Lung (tissue), 11 donors: ENCODE measurements at regions not wholly inside any gene's neighbourhood (a gene's known extent, or its start where the extent isn't known, plus 50 kb on each side); places are given as distances from the start of the nearest gene placed in this dataset.

Experiments
- ATAC-seq: fragments of 200-7000 bp; cut with Tn5 transposase; one replicate; pipeline ENCODE4 v1.9.1; 2020; ENCODE audit warnings: moderate number of reproducible peaks; ENCODE audit not compliant: insufficient read depth, low FRiP score
- DNase-seq, 3 donors: peaks; one replicate each; pipeline ENCODE4 v3.0.0-alpha.2; 2013 to 2017
- H3K27ac ChIP-seq, 2 donors: one replicate each; pipeline ENCODE4 v1.5.1; 2013; ENCODE audit warnings: mild to moderate bottlenecking in 2 of 2, moderate library complexity in 2 of 2, control low read depth in 1 of 2, inconsistent platforms in 1 of 2, low read depth in 1 of 2, low read length in 1 of 2
- H3K27me3 ChIP-seq, 3 donors: one replicate each; pipeline ENCODE4 v1.5.1; 2013; ENCODE audit warnings: low read length in 2 of 3; ENCODE audit not compliant: control insufficient read depth in 3 of 3, insufficient read depth in 3 of 3
- H3K36me3 ChIP-seq, 4 donors: one replicate each; pipeline ENCODE4 v1.5.1; 2013; ENCODE audit warnings: low read length in 4 of 4, mild to moderate bottlenecking in 1 of 4, moderate library complexity in 1 of 4; ENCODE audit not compliant: control insufficient read depth in 4 of 4, insufficient read depth in 4 of 4
- H3K4me1 ChIP-seq, 5 donors: one replicate each; pipeline ENCODE4 v1.5.1; 2013; ENCODE audit warnings: low read length in 5 of 5, mild to moderate bottlenecking in 2 of 5, moderate library complexity in 1 of 5; ENCODE audit not compliant: control insufficient read depth in 5 of 5, insufficient read depth in 5 of 5
- H3K4me3 ChIP-seq: one replicate; pipeline ENCODE4 v1.5.1; 2013; ENCODE audit warnings: mild to moderate bottlenecking, control low read depth, moderate library complexity
- H3K9ac ChIP-seq, 2 donors: one replicate each; pipeline ENCODE4 v1.5.1; 2013; ENCODE audit warnings: low read length in 2 of 2, control low read depth in 1 of 2; ENCODE audit not compliant: insufficient read depth in 1 of 2
- H3K9me3 ChIP-seq, 4 donors: one replicate each; pipeline ENCODE4 v1.5.1; 2013; ENCODE audit warnings: low read length in 3 of 4, mild to moderate bottlenecking in 1 of 4, moderate library complexity in 1 of 4; ENCODE audit not compliant: control insufficient read depth in 4 of 4, insufficient read depth in 3 of 4
- WGBS, 2 donors: extraction: QIAGEN DNeasy Blood & Tissue Kit; methylation state at CpG; one replicate each; pipeline ENCODE4 v1.1.7; 2013; 5-methylcytosine and 5-hydroxymethylcytosine counted together
- TF ChIP-seq, protein P1 (sequence below): IDR thresholded peaks from 2 replicates; pipeline ENCODE4 v1.5.1; 2012; ENCODE audit warnings: mild to moderate bottlenecking; ENCODE audit errors: control extremely low read depth, extremely low read depth
- donor health status: control.
- donor health status: control.
- donor health status: Bipolar disorder and iron deficiency.
- donor health status: healthy.
- donor health status: DM: yes; HTN: yes; CAD: no.

DNA sequence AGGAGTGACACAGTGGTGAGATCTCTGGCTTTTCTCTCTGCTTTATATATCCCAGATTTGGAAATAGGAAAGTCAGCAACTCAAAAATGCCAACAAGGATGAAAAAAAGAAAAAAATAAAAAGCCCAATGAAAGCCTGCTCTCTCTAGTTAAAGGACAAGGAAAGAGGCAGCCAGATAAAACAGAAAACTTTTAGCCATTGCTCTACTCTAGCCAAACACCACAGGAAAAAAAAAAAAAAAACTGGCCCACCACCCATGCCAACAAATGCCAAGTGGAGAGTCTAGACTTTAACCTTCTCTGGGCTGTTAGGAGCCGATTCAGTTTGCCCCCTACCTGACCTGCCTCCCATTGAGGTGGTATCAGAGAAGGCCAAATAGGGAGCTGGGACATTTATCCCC, 222.3 kb upstream of the TMTC1 start:
- no peak for DNase-seq
- 74 to 83% methylated on average over 1 of the region's 1 CpG for WGBS, 2 donors
- Histone ChIP-seq H3K9me3 (no peaks in the 10 kb centered on the region), H3K36me3 (no peaks in the 10 kb centered on the region), H3K4me3 (no peak overlapping the region), H3K4me1 (no peaks in the 10 kb centered on the region), H3K9ac (no peak overlapping the region), H3K27me3 (no peaks in the 10 kb centered on the region), H3K27ac (no peak overlapping the region)
- TF ChIP-seq, protein P1, sequence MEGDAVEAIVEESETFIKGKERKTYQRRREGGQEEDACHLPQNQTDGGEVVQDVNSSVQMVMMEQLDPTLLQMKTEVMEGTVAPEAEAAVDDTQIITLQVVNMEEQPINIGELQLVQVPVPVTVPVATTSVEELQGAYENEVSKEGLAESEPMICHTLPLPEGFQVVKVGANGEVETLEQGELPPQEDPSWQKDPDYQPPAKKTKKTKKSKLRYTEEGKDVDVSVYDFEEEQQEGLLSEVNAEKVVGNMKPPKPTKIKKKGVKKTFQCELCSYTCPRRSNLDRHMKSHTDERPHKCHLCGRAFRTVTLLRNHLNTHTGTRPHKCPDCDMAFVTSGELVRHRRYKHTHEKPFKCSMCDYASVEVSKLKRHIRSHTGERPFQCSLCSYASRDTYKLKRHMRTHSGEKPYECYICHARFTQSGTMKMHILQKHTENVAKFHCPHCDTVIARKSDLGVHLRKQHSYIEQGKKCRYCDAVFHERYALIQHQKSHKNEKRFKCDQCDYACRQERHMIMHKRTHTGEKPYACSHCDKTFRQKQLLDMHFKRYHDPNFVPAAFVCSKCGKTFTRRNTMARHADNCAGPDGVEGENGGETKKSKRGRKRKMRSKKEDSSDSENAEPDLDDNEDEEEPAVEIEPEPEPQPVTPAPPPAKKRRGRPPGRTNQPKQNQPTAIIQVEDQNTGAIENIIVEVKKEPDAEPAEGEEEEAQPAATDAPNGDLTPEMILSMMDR: no peak
- no peak for ATAC-seq

DNA sequence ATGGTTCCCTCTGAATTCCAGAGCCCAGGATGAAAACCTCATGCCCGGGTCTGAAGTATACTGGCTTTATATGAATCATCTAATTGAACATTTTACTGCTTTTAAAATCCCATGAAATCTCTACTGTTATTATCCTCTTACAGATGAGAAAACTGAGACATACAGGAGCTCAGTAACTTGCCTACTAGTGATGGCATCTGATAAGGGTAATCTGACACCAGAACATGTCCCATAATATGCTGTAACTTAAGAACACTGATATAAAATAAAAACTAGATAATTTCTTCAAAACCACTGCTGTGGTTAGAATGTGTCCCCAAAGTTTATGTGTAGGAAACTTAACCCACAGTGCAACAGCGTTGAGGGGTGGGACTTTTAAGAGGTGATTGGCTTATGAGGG, 219.6 kb upstream of the TMTC1 start:
- no peaks in the 10 kb centered on the region for H3K36me3 ChIP-seq

DNA sequence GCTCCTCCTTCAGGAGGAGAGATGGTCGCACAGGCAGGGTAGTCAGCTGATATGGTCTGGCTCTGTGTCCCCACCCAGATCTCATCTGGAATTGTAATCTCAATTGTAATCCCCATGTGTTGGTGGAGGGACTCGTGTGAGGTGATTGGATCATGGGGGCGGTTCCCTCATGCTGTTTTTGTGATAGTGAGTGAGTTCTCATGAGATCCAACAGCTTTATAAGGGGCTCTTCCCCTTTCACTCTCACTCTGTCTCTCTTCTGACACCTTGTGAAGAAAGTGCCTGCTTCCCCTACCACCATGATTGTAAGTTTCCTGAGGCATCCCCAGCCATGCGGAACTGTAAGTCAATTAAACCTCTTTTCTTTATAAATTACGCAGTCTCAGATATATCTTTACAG, 218.9 kb upstream of the TMTC1 start:
- TF ChIP-seq, protein P1: no peak
- no peaks in the 10 kb centered on the region for H3K4me1 ChIP-seq
- WGBS, 2 donors: 85 to 86% methylated on average over 5 of the region's 5 CpGs

More for the DNA sequence above, 219.6 kb upstream of the TMTC1 start:
- WGBS, 2 donors: 81 to 89% methylated on average over 2 of the region's 2 CpGs
- Histone ChIP-seq H3K9ac (no peak overlapping the region), H3K27ac (no peak overlapping the region), H3K9me3 (no peaks in the 10 kb centered on the region), H3K27me3 (no peaks in the 10 kb centered on the region), H3K4me1 (no peaks in the 10 kb centered on the region), H3K4me3 (no peak overlapping the region)
- TF ChIP-seq, protein P1: no peak
- ATAC-seq: no peak
- no peak for DNase-seq

DNA sequence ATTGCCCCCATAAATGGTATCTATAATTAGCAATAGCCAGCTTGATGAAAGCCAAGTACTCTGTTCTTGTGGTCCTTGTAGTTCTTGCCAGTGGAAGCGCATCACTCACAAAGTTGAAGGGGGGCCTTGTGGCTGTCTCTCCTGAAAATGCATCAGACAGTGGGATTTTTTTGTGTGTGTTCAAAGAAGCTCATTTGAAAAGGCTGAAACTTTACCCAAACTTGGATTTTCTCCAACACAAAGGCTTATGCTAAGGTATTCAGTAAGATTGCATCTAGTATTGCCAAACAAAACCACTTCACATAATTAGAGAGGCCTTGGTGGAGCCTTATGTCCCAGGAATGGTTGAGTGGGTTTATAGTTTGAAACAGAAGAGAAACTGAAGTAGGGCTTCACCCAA, 216.7 kb upstream of the TMTC1 start:
- ATAC-seq (no peak), DNase-seq (peak in 1 of 3 donors; percentile 42)
- 90 to 96% methylated on average over 1 of the region's 1 CpG for WGBS, 2 donors
- no peaks in the 10 kb centered on the region for H3K36me3 ChIP-seq
- H3K9ac ChIP-seq: no peak overlapping the region
- H3K4me1 ChIP-seq: no peaks in the 10 kb centered on the region
- H3K4me3 ChIP-seq: no peak overlapping the region
- no peaks in the 10 kb centered on the region for H3K9me3 ChIP-seq
- H3K27ac ChIP-seq: no peak overlapping the region
- no peaks in the 10 kb centered on the region for H3K27me3 ChIP-seq
- TF ChIP-seq, protein P1: no peak

More for the DNA sequence above, 218.9 kb upstream of the TMTC1 start:
- Histone ChIP-seq H3K27me3 (no peaks in the 10 kb centered on the region), H3K9ac (no peak overlapping the region), H3K9me3 (no peaks in the 10 kb centered on the region), H3K27ac (no peak overlapping the region), H3K4me3 (no peak overlapping the region), H3K36me3 (no peaks in the 10 kb centered on the region)
- ATAC-seq (no peak), DNase-seq (no peak)
